NB4 (cell line): ENCODE measurements at regions not wholly inside any gene's neighbourhood (a gene's known extent, or its start where the extent isn't known, plus 50 kb on each side); places are given as distances from the start of the nearest gene placed in this dataset.

Source experiments
- CTCF ChIP-seq: IDR thresholded peaks from one replicate; pipeline ENCODE4 v1.5.1; 2012; ENCODE audit warnings: low read depth, low read length
- MYC ChIP-seq: IDR thresholded peaks from 2 replicates; pipeline ENCODE4 v1.6.1; 2011; ENCODE audit warnings: low read depth, low read length
- POLR2A ChIP-seq: IDR thresholded peaks from 2 replicates; pipeline ENCODE4 v1.6.1; 2011; ENCODE audit warnings: mild to moderate bottlenecking; ENCODE audit not compliant: insufficient read length; ENCODE audit errors: extremely low read depth
- TF ChIP-seq, protein P1 (sequence below): IDR thresholded peaks from 2 replicates; pipeline ENCODE4 v1.6.1; 2011; ENCODE audit warnings: low read depth, low read length

DNA sequence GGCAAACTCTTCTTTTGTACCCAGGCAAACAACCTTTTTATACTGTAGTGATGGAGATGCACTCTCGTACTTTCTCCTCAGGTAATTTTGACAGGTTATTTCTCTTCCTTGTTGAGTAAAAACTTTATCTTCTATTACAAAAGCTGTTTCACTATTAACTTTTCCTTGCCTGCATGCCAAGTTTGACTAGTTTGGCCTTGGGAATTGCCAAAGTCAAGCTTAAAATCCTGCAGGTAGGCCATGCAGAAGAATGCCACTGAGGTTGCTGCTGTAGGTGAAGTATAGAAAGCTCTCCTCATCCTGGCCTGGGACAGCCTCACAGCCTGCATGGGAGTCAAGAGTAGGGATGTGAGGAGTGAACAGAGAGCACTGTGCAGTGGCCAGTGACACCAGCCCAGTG, 1293.5 kb upstream of the CHAC2 start:
- TF ChIP-seq CTCF (no peak), POLR2A (no peak), MYC (no peak)
- TF ChIP-seq, protein P1, sequence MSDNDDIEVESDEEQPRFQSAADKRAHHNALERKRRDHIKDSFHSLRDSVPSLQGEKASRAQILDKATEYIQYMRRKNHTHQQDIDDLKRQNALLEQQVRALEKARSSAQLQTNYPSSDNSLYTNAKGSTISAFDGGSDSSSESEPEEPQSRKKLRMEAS = no peak
